Activated CD8-positive, alpha-beta memory T cell treated with anti-CD3 and anti-CD28 coated beads for 4 hours (primary cell): ENCODE measurements at regions not wholly inside any gene's neighbourhood (a gene's known extent, or its start where the extent isn't known, plus 50 kb on each side); places are given as distances from the start of the nearest gene placed in this dataset.
"Not testable (repeated sequence)": the region's sequence is repeated elsewhere in the genome, so short reads cannot be mapped to it uniquely, and the experiment has no call there.

ENCODE experiments used
- DNase-seq, 2 donors: peaks; one replicate each; pipeline ENCODE4 v3.0.0-alpha.2; 2020; ENCODE audit warnings: low read depth in 2 of 2

DNA sequence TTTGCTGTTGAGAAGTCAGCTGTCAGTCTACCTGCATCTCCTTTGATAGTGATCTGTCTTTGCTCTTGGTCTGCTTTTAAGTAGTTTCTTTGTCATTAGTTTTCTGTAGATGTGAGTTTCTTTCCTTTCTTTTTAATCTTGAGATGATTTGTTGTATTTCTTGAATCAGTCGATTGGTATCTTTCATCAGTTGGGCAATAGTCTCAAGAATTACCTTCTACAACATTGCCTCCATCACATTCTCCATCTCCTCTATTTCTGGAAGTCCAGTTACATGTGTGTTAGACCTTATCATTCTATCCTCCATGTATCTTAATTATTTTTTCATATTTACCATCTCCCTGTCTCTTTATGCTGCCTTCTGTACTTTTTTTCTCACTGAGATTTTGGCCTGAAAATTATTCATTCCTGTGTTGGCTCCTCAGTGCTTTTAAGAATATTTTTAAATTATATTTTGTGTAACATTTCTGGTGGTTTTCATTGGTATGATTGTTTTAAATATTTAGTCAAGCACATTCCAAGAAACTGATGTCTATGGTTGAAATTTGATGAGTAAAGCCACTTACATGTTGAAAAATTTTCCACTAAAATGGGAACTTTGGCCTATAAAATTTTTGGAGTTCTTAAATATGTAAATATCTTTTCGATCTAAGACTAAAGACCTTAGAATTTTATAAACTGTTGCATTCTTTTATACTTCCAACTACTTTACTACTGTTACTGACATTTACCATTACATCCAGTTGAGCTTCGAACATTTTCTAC lies 239.5 kb upstream of the MGAT5 start:
- DNase-seq = no peak

DNA sequence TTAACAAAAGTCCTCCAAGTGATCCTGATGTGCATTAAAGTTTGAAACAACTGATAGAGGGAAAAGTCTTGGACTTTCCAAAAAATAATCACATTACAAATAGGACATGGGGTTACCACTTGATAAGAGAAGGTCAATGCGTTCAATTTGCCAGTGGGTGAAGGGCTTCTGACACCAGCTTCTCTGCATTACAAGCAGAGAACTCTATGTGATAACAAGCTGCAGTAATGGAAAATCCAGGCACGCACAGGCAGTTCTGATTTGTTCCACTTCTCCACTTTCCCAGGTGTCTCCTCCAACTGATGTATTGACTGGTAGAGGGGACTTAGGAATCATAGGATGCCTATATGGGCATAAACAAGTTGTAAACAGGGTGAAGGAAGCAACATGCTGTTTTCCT lies 234.0 kb upstream of the MGAT5 start:
- DNase-seq = no peak

DNA sequence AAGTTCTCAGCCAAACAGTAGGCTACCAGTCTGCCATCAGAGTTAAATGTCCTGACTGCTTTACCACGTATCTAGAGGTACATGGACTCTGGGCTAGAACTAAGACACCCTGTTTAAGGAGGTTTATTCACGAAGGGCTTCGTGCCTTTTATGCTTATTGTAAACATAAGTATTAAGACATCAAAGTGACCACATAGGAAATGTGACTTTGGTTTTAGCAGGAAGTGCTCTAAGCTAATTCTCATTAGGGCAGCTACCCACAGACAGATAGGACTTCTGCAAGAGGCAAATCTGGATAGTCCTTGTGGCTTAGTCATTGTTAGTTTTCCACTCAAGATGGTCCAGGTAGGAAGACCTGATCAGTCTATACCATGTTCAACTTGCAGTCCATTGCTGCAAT lies 233.3 kb upstream of the MGAT5 start:
- DNase-seq = no peak

DNA sequence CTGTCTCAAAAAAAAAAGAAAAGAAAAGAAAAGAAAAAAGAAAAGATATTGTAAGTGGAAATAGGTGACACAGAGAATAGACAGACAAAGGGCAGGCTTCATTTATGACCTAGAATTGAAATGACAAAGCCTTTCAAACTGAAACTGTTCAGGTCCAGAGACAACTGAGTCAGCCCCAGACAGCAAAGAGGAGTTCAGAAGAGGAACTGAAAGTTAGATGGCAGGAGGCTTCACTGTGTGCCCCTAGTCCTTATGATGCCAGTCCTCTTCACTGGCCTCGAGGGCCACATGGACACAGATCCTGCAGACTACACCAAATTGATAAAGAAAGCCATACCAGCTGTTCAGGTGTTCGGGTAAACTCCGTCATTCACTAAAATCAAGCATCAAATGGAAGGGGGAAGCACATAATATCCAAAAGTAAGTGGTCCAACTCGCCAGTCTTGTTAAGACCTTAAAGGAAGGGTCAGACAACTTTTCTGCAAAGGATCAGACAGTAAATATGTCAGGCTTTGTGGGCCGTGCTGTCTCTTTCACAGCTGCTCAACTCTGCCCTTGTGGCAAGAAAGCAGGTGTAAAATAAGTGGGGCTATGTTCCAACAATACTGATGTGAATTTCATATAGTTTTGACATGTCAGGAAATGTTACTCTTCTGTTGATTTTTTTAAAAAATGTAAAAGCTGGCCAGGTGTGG lies 231.9 kb upstream of the MGAT5 start:
- no peak for DNase-seq

DNA sequence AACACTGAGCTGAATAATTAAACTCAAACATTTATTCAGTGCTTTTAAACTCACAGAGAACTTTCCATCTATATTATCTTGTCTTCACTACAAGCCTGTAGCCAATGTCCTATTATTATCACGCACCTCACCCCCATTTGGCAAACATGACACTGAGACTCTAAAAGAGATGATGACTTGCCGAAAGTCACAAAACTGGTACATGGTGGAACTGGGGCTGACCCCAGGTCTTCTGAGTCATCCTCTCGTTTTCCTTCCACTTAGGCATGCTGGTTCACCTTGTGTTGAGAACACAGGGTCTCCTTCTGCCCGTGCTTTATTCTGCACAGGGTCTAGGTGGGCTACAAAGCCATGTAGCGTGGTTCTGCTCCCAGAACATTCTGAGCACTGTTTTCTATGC lies 230.0 kb upstream of the MGAT5 start:
- DNase-seq = no peak

DNA sequence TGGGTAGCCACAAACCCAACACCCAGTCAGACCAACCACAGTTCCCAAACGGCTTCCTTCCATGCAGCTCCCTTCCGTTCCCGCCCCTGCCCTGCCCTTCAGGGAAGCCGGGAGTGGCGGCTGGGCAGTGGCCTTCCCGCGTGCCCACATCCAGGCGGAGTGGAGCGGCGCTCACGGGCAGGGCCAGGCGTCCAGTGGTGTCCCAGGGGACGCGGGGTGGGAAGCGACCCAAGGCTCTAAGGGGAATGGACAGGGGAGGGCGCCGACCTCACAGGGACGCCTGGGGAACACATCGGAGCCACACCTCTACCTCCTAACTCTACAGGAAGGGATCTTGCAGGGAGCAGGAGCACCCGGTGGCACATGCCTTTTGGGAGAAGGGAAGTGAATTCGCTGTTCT lies 225.9 kb upstream of the MGAT5 start:
- no peak for DNase-seq

DNA sequence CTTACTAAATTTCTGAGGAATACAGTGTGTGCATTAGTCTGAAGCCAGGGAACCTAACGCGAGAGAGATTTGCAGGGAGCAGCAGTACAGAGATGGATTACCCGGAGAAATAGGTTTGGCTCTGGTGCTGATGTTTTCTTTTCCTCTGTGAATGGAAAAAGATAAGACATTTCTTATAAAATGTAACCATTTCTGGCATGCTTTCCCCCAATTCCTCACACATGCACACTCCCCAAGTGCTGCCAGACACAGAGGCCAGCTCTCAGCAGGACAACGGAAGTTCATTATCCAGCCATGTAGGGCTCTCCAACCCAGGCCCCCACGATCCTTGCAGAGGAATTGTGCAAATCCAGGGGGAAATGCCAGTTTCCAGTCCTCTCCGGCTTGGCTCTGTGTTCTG lies 224.5 kb upstream of the MGAT5 start:
- DNase-seq = no peak

DNA sequence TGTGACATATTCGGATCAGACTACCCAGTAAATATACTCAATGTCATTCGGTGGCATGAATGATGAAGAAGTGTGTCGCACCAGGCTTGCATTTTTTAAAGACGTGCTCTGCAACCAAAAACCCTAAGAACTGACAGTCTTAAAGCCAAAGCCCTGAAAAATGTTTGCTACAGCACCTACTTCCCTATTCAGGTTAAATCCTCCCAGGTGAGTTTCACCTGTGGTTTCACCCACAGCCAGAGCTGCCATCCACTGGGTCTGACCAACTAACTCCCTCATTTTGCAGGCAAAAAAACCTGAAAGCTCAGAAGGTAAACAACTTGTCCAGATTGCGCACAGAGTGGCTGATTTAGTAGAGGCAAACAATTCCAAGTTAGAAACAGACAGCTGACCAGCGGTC lies 222.3 kb upstream of the MGAT5 start:
- DNase-seq = no peak

DNA sequence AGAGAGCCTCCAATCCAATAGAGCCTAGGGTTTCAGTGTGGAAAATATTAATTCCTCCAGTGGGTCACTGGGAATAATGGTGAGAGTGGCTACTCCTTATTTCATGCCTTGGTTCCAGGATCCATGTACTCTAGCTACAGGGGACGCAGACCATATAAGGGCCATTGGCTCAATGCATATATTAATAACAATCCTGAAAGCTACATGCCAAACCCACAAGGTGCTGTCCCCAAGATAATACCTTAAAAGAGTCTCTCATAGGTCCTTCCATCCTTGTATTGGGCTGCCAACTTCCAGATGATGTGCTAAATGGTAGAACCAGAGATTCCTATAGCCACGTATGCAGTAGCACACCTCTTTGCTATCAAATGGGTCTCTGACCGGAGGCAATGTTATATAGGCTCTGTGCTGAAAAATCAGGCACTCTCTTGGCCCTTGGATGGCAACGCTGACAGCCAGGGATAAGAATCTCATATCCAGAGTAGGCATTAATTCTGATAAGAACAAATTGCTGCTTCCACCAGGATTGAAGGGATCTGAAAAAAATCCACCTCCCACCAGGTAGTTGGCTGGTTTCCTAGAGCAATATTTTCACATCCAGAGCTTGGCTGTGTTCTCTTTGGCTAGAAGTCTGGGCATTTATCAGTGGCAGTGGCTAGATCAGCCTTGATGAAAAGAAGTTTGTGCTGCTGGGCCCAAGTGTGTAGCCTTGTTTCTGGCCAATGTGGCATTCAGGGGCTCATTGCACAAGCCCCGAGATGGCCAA lies 218.1 kb upstream of the MGAT5 start:
- DNase-seq = no peak

DNA sequence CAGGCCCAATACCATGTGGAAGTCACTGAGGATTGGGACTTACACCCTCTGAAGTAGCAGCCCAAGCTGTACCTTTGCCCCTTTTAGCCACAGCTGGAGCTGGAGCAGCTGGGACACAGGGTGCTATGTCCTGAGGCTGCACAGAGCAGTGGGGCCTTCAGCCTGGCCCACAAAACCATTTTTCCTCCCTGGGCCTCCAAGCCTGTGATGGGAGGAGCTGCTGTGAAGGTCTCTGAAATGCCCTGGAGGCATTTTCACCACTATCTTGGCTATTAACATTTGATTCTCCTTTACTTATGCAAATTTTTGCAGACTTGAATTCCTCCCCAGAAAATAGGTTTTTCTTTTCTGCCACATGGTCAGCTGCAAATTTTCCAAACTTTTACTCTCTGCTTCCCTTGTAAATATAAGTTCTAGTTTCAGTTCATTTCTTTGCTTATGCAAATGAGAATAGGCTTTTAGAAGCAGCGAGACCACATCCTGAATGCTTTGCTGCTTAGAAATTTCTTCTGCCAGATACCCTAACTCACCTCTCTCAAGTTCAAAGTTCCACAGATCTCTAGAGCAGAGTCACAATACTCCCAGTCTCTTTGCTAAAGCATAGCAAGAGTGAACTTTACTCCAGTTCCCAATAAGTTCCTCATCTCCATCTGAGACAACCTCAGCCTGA lies 213.8 kb upstream of the MGAT5 start:
- DNase-seq = no peak

DNA sequence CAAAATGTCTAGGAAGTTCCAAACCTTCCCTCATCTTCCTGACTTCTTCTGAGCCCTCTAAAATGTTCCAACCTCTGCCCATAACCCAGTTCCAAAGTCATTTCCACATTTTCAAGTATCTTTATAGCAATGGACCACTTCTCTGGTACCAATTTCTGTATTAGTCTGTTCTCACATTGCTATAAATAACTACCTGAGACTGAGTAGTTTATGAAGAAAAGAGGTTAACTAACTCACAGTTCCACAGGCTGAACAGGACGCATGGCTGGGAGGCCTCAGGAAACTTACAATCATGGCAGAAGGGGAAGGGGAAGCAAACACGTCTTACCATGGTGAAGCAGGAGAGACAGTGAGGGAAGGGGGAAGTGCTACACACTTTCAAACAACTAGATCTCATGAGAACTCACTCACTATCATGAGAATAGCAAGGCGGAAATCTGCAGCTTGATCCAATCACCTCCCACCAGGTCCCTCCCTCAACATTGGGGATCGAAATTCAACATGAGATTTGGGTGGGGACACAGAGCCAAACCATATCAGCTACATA lies 213.2 kb upstream of the MGAT5 start:
- DNase-seq = not testable (repeated sequence)

DNA sequence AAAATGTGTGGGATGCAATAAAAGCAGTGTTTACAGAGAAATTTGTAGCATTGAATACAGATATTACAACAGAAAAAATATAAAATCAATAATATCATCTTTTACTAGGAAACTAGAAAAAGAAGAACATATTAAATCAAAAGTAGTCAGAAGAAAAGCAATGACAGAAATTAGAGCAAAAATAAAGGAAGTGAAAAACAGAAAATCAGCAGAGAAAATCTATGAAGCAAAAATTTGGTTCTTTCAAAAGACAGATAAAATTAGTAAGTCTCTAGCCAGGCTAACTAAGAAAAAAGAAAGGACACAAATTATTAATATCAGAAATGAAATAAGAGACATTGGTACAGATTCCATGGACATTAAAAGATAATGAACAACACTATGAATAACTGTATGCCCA lies 212.0 kb upstream of the MGAT5 start:
- DNase-seq = no peak

DNA sequence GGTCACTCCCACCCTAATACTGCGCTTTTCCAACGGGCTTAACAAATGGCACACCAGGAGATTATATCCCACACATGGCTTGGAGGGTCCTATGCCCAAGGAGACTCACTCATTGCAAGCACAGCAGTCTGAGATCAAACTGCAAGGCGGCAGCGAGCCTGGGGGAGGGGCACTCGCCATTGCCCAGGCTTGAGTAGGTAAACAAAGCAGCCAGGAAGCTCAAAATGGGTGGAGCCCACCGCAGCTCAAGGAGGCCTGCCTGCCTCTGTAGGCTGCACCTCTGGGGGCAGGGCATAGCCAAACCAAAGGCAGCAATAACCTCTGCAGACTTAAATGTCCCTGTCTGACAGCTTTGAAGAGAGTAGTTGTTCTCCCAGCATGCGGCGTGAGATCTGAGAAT lies 210.8 kb upstream of the MGAT5 start:
- DNase-seq = not testable (repeated sequence)

DNA sequence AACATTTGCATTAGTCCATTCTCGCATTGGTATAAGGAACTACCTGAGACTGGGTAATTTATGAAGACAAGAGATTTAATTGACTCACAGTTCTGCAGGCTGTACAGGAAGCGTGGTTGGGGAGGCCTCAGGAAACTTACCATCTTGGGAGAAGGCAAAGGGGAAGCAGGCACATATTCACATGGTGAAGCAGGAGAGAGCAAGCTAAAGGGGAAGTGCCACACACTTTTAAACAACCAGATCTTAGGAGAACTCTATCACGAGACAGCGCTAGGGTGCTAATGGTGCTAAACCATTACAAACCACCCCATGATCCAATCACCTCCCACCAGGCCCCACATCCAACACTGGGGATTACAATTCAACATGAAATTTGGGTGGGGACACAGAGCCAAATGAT lies 201.7 kb upstream of the MGAT5 start:
- no peak for DNase-seq

DNA sequence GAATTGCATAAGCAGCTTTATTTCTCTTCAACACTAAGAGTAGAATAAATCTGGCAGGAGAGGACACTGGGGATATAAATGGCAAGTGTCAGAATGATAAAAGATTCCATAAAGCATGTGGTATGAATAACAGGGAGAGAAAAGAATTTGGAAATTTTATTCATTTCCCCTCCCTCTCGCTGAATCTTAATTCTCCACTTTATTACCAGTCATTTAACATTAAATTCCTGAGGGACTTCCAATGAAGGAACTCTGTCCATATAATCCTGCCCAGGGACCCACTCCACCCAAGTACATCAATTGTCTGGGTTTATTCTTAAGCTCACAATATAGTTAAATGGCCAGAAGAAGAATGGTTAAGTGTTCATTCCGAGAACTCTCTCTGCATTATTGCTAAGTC lies 197.7 kb upstream of the MGAT5 start:
- DNase-seq = no peak

DNA sequence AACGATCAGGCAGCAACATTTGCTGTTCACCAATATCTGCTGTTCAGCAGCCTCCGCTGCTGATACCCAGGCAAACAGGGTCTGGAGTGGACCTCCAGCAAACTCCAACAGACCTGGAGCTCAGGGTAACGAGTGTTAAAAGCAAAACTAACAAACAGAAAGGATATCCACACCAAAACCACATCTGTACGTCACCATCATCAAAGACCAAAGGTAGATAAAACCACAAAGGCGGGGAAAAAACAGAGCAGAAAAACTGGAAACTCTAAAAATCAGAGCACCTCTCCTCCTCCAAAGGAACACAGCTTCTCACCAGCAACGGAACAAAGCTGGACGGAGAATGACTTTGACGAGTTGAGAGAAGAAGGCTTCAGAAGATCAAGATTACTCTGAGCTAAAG lies 192.8 kb upstream of the MGAT5 start:
- not testable (repeated sequence) for DNase-seq

DNA sequence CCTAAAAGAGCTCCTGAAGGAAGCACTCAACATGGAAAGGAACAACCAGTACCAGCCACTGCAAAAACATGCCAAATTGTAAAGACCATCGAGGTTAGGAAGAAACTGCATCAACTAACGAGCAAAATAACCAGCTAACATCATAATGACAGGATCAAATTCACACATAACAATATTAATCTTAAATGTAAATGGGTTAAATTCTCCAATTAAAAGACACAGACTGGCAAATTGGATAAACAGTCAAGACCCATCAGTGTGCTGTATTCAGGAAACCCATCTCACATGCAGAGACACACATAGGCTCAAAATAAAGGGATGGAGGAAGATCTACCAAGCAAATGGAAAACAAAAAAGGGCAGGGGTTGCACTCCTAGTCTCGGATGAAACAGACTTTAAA lies 191.6 kb upstream of the MGAT5 start:
- DNase-seq = not testable (repeated sequence)

DNA sequence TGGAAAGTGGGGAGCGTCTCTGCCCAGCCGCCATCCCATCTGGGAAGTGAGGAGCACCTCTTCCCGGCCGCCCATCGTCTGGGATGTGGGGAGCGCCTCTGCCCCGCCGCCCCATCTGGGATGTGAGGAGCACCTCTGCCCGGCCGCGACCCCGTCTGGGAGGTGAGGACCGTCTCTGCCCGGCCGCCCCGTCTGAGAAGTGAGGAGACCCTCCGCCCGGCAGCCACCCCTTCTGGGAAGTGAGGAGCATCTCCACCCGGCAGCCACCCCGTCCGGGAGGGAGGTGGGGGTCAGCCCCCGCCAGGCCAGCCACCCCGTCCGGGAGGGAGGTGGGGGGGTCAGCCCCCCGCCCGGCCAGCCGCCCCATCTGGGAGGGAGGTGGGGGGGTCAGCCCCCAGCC lies 190.0 kb upstream of the MGAT5 start:
- DNase-seq = not testable (repeated sequence)

DNA sequence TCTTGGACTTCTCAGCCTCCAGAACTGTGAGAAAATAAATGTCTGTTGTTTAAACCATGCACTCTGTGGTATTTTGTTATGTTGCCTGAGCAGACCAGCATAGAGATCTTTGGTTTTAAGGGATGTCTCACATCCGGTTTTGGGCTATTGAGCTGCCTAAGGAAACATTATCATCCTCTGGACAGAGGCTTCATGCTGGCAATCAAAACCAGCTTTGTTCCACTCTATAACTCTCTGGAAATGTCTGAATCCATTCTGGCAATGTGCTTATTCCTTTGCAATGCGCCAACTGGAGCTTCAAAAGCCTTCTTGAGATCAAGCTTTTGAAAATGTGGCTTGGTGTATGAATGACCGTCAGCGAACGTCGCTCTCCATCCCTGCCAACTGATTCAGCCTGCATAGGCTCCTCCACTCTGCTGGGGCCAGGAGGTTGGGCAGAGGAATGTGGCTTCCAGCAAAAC lies 183.6 kb upstream of the MGAT5 start:
- no peak for DNase-seq

DNA sequence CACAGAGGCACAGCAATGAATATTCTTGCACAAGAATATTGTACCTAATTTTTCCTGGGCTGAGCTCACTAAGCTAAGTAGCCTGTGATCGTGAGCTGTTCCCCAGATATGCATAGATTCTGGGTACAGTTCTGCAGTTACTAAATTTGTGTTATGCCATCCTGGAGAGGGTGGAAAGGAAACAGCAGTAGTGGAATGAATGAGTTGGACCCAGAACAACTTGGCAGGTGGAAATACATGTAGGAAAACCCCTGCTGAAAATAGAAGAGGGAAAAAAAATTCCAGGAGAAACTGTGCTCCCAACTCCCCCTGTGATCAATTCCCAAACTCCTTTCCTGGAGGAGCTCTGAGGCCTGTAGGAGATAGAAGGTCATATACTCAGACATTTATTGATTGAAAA lies 181.5 kb upstream of the MGAT5 start:
- no peak for DNase-seq

DNA sequence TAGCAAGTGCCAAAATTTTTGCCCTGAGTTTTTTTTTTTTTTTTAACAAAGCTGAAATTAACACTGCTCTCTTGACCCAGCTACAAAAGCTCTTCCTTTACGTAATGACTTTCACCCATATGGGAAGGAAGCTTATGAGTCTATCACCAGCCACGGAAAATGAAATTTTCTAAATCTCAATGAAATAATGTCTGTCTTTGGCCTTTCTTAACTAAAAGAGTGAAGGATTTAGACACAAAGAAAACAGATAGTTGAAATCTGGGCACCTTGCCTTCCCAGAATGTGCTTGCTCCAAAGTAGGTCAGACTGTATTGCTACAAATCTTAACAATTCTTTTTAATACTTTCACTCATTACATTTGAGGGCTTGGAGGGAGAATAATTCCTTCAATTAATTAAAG lies 180.8 kb upstream of the MGAT5 start:
- DNase-seq = no peak

DNA sequence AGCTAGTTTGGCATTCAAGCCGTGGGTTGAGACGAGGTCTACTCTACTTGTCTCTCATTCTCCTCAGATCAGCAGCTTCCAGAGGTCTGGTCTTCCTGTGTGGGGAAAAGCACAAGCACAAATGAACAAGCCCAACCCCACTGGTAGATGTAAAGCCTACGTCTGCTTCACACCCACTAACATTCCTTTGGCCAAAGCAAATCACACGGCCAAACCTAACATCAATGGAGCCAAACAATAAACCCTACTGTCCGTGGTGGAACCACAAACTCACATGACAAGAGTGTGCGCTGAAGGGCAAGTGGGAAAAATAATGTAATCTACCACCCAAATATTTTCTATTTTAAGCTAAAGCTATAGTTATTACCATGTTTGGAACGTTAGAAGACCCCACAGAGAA lies 179.3 kb upstream of the MGAT5 start:
- no peak for DNase-seq
